OCI-LY3 (cell line): ENCODE measurements at regions not wholly inside any gene's neighbourhood (a gene's known extent, or its start where the extent isn't known, plus 50 kb on each side); places are given as distances from the start of the nearest gene placed in this dataset.

Experiments used
- H2AFZ ChIP-seq: fragments of 200-600, 300-600 bp; shearing (Covaris generic); 2 replicates; pipeline ENCODE4 v1.6.0; 2014; ENCODE audit warnings: antibody characterized with exemption, low read depth, low read length
- H3K27ac ChIP-seq: fragments of 200-600, 300-600 bp; sonication (generic); 2 replicates; pipeline ENCODE4 v1.5.1; 2014; ENCODE audit warnings: mild to moderate bottlenecking, low read length, moderate library complexity, mixed read lengths
- H3K27me3 ChIP-seq: fragments of 200-600, 300-600 bp; sonication (generic); 2 replicates; pipeline ENCODE4 v1.6.1; 2014; ENCODE audit warnings: low read depth, low read length, mixed read lengths
- H3K36me3 ChIP-seq: fragments of 200-600, 300-600 bp; sonication (generic); replicated peaks from 2 replicates; pipeline ENCODE3; 2014; ENCODE audit warnings: low read depth, low read length, mixed read lengths
- H3K4me1 ChIP-seq: fragments of 300-600, 200-600 bp; sonication (generic); 2 replicates; pipeline ENCODE4 v1.6.1; 2014; ENCODE audit warnings: low read length, mixed read lengths
- H3K4me2 ChIP-seq: fragments of 200-600, 300-600 bp; sonication (generic); 2 replicates; pipeline ENCODE4 v1.6.1; 2014; ENCODE audit warnings: low read length, mixed read lengths
- H3K4me3 ChIP-seq: fragments of 300-600, 200-600 bp; sonication (generic); 2 replicates; pipeline ENCODE4 v1.5.1; 2014; ENCODE audit warnings: antibody characterized with exemption, mild to moderate bottlenecking, low read length, moderate library complexity
- H3K79me2 ChIP-seq: fragments of 300-600, 200-600 bp; shearing (Covaris generic); 2 replicates; pipeline ENCODE4 v1.6.1; 2014; ENCODE audit warnings: mild to moderate bottlenecking, low read length, mixed read lengths
- H3K9ac ChIP-seq: fragments of 300-600, 200-600 bp; shearing (Covaris generic); 2 replicates; pipeline ENCODE4 v1.6.0; 2014; ENCODE audit warnings: mild to moderate bottlenecking, low read length, moderate library complexity
- H3K9me3 ChIP-seq: fragments of 200-600, 300-600 bp; shearing (Covaris generic); 2 replicates; pipeline ENCODE4 v1.6.1; 2014; ENCODE audit warnings: low read length, mixed read lengths; ENCODE audit not compliant: insufficient read depth
- H4K20me1 ChIP-seq: fragments of 200-600, 300-600 bp; sonication (generic); 2 replicates; pipeline ENCODE4 v1.6.1; 2016; ENCODE audit warnings: low read length, mixed read lengths; ENCODE audit not compliant: insufficient read depth
- CTCF ChIP-seq: fragments of 200-600, 300-600 bp; sonication (generic); IDR thresholded peaks from 2 replicates; pipeline ENCODE4 v1.5.1; 2014; ENCODE audit warnings: antibody characterized with exemption, low read length, low read depth
- EZH2phosphoT487 ChIP-seq: fragments of 200-600 bp; shearing (Covaris generic); IDR thresholded peaks from 2 replicates; pipeline ENCODE4 v1.6.1; 2018; ENCODE audit warnings: antibody characterized with exemption, mixed run types, low read depth

DNA sequence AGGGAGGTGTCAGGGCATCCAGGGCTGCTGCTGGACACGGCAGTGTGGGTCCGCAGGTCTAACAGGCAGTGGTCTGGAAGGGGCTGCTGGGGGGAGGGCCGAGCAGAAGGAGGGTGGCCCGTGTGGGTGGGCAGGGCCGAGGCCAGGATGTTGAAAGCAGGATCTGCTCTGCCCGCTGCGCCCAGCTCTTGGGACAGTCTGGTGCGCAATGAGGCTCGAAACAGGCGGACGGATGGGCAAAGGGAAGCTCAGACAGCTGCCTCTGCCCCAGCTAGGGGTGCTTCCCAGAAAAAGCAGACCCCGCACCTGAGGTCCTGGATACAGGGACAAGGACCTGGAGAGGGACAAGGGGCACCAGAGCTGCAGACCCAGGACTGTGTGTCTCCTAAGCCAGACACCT is 121.3 kb downstream of the FAM53A start:
- Histone ChIP-seq H3K4me3 (no peak overlapping the region), H3K4me2 (no peak overlapping the region), H3K36me3 (no peaks in the 10 kb centered on the region), H3K27me3 (no peaks in the 10 kb centered on the region), H4K20me1 (no peaks in the 10 kb centered on the region), H3K9me3 (no peaks in the 10 kb centered on the region), H3K27ac (no peak overlapping the region), H3K9ac (no peak overlapping the region), H3K4me1 (no peaks in the 10 kb centered on the region), H3K79me2 (no peaks in the 10 kb centered on the region), H2AFZ (no peak overlapping the region)
- TF ChIP-seq CTCF (no peak), EZH2phosphoT487 (no peak)

DNA sequence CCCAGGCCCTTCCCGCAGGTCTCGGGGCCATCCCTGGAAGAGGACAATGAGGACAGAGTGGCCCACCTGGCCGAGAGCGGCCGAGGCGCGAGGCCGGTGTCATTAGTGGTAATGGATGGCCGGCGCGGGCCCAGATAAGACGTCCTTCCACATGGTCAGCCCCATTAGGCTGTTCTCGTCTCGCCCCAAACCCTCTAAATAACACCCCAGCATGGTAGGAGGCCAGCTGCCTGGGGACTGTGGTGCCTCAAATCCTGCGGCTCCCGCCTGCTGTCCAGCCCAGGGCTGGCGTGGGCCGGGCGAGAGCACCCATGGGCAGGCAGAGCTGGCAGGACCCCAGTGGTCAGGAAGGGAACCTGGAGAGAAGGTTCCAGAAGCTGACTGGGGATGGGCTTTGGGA is 121.7 kb downstream of the FAM53A start:
- Histone ChIP-seq H3K27ac (no peak overlapping the region), H4K20me1 (no peaks in the 10 kb centered on the region), H3K4me2 (no peak overlapping the region), H2AFZ (no peak overlapping the region), H3K4me3 (no peak overlapping the region), H3K4me1 (no peaks in the 10 kb centered on the region), H3K36me3 (no peaks in the 10 kb centered on the region), H3K9me3 (no peaks in the 10 kb centered on the region), H3K9ac (no peak overlapping the region), H3K79me2 (no peaks in the 10 kb centered on the region), H3K27me3 (no peaks in the 10 kb centered on the region)
- TF ChIP-seq CTCF (no peak), EZH2phosphoT487 (no peak)

DNA sequence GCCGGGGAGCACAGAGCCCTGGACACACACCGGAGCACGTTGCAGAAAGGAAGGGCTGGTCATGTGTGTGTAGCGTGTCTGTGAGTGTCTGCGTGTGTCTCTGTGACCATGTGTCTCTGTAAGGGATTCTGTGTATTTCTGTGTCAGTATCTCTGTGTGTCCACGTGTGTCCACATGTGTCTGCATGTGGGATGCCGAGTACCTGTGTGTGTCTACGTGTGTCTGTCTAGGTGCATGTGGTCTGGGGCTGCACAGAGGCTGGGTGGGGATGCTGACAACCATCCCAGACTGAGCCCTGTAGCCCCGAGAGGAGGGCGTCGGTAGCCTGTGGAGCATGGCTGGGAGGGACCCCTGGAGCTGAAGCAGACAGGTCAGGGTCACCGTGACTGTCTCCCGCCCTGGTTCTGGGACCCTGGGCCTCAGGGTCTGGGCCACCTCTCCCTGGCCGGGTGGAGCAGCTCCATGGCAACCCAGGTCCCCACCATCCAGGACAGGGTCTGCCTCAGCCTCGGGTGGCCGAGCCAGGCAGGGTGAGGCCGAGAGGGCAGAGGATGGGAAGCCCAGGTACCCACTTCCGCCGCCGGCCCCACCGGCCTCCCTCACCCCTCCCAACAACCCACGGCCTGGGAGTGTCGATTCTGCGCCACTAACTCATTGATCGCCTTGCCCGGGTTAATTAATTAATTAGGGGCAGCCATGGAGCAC is 122.7 kb downstream of the FAM53A start:
- no peaks in the 10 kb centered on the region for H3K36me3 ChIP-seq

More for the DNA sequence above, 122.7 kb downstream of the FAM53A start:
- Histone ChIP-seq H4K20me1 (no peaks in the 10 kb centered on the region), H3K79me2 (no peaks in the 10 kb centered on the region), H3K4me2 (no peak overlapping the region), H3K9me3 (no peaks in the 10 kb centered on the region), H3K9ac (no peak overlapping the region), H3K4me3 (no peak overlapping the region), H3K27me3 (no peaks in the 10 kb centered on the region), H3K4me1 (no peaks in the 10 kb centered on the region), H2AFZ (no peak overlapping the region), H3K27ac (no peak overlapping the region)
- TF ChIP-seq CTCF (no peak), EZH2phosphoT487 (no peak)
